ENCODE measurements at regions not wholly inside any gene's neighbourhood (a gene's known extent, or its start where the extent isn't known, plus 50 kb on each side); places are given as distances from the start of the nearest gene placed in this dataset.

DNA sequence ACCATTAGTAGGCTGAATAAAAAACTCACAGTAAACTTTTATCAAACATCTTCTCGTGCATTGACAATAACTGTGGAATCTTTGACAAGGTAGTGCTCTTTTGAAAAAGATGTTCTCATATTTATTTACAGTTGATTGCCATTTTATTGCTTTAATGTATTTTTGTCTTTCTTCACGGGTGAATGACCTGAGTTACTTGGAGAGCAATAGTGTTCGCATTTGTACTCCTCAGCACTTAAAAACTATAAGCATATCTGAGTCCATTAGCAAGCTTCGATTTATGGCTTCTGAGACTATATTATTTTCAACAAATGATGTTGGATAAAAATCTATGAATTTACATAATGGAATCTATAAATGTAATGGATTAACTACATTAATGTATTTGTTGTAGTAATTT lies 1012.3 kb downstream of the CDH9 start:
- H3K4me3 Mint-ChIP-seq (ENCODE audit: unreplicated experiment), result no peak overlapping the region
- no peak overlapping the region for H2AFZ ChIP-seq (ENCODE audit: low read depth, low read length)
- no peaks in the 10 kb centered on the region for H3K4me1 Mint-ChIP-seq (ENCODE audit: low read depth, unreplicated experiment)
- H4K20me1 ChIP-seq (ENCODE audit: insufficient read depth, low read length), result no peaks in the 10 kb centered on the region
- H3K4me3 ChIP-seq (ENCODE audit: insufficient read depth, low read depth, low read length), result no peak overlapping the region
- TF ChIP-seq CTCF (IDR thresholded peaks at IDR 0.05; ENCODE audit: insufficient read depth, low read depth, low read length) (no peak), EZH2 (IDR thresholded peaks at IDR 0.05; ENCODE audit: insufficient read depth, low read length) (no peak)
- DNase-seq (ENCODE audit: low read depth) (no peak), FAIRE-seq (no peak)
- H3K4me2 ChIP-seq (ENCODE audit: low read length), result no peak overlapping the region
- H3K36me3 ChIP-seq (ENCODE audit: insufficient read depth, low read length), result no peaks in the 10 kb centered on the region
- no peaks in the 10 kb centered on the region for H3K9me3 ChIP-seq (ENCODE audit: insufficient read depth, low read depth, low read length)
- no peaks in the 10 kb centered on the region for H3K27me3 Mint-ChIP-seq (ENCODE audit: low read depth, unreplicated experiment)
- no peak overlapping the region for H3K27ac Mint-ChIP-seq (ENCODE audit: unreplicated experiment)
- H3K4me1 ChIP-seq (ENCODE audit: insufficient read depth, low read length), result no peaks in the 10 kb centered on the region
- no peaks in the 10 kb centered on the region for H3K9me3 Mint-ChIP-seq (ENCODE audit: unreplicated experiment)
- H3K79me2 ChIP-seq (ENCODE audit: insufficient read depth, low read length), result no peaks in the 10 kb centered on the region
- H3K36me3 Mint-ChIP-seq (ENCODE audit: low read depth, unreplicated experiment), result no peaks in the 10 kb centered on the region
- no peaks in the 10 kb centered on the region for H3K27me3 ChIP-seq (ENCODE audit: insufficient read depth, low read length)
- H3K9ac ChIP-seq (ENCODE audit: low read length), result no peak overlapping the region
- no peak overlapping the region for H3K27ac ChIP-seq (ENCODE audit: low read depth, low read length)

DNA sequence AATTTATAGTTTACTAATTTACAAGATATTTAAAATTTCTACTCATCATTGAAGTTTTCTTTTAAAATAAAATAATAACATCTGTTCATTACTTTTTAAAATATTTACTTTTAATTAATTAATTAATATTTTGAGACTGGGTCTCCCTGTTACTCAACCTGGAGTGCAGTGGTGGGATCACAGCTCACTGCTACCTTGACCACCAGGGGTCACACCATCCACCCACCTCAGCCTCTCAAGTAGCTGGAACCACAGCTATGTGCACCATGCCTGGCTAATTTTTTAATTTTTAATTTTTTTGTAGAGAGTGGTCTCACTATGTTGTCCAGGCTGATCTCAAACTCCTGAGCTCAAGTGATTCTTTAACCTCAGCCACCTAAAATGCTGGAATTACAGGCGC lies 1013.6 kb downstream of the CDH9 start:
- Histone ChIP-seq H2AFZ (ENCODE audit: low read depth, low read length) (no peak overlapping the region), H3K79me2 (ENCODE audit: insufficient read depth, low read length) (no peaks in the 10 kb centered on the region), H3K9me3 (ENCODE audit: insufficient read depth, low read depth, low read length) (no peaks in the 10 kb centered on the region), H3K4me2 (ENCODE audit: low read length) (no peak overlapping the region), H4K20me1 (ENCODE audit: insufficient read depth, low read length) (no peaks in the 10 kb centered on the region), H3K4me3 (ENCODE audit: insufficient read depth, low read depth, low read length) (no peak overlapping the region), H3K27ac (ENCODE audit: low read depth, low read length) (no peak overlapping the region), H3K36me3 (ENCODE audit: insufficient read depth, low read length) (no peaks in the 10 kb centered on the region), H3K9ac (ENCODE audit: low read length) (no peak overlapping the region), H3K4me1 (ENCODE audit: insufficient read depth, low read length) (no peaks in the 10 kb centered on the region), H3K27me3 (ENCODE audit: insufficient read depth, low read length) (no peaks in the 10 kb centered on the region)
- no peak overlapping the region for H3K27ac Mint-ChIP-seq (ENCODE audit: unreplicated experiment)
- TF ChIP-seq CTCF (IDR thresholded peaks at IDR 0.05; ENCODE audit: insufficient read depth, low read depth, low read length), result no peak
- no peak for TF ChIP-seq EZH2 (IDR thresholded peaks at IDR 0.05; ENCODE audit: insufficient read depth, low read length)
- H3K27me3 Mint-ChIP-seq (ENCODE audit: low read depth, unreplicated experiment), result no peaks in the 10 kb centered on the region
- no peaks in the 10 kb centered on the region for H3K4me1 Mint-ChIP-seq (ENCODE audit: low read depth, unreplicated experiment)
- no peaks in the 10 kb centered on the region for H3K9me3 Mint-ChIP-seq (ENCODE audit: unreplicated experiment)
- DNase-seq (ENCODE audit: low read depth) (no peak), FAIRE-seq (no peak)
- H3K4me3 Mint-ChIP-seq (ENCODE audit: unreplicated experiment), result no peak overlapping the region
- no peaks in the 10 kb centered on the region for H3K36me3 Mint-ChIP-seq (ENCODE audit: low read depth, unreplicated experiment)

DNA sequence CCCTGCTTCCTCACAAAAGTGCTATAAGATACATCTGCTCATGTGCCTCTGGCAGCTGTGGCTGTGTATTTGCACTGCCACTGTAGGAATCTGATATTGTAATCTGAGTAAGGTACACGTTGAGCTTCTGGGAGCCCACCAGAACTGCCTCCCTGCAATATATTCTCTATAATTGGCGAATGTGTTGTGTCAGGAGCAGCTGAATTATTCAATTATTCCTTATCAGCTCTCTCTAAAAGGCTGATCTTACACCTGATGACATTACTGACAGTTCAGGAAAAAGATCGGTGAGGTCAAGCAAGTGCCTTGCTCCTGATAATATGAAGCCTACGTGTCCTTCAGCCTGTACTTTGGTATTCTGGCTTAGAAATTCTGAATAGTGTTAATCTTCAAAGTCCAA lies 1015.0 kb downstream of the CDH9 start:
- Histone ChIP-seq H3K36me3 (ENCODE audit: insufficient read depth, low read length) (no peaks in the 10 kb centered on the region), H4K20me1 (ENCODE audit: insufficient read depth, low read length) (no peaks in the 10 kb centered on the region), H3K27ac (ENCODE audit: low read depth, low read length) (no peak overlapping the region), H3K4me1 (ENCODE audit: insufficient read depth, low read length) (no peaks in the 10 kb centered on the region), H3K9ac (ENCODE audit: low read length) (no peak overlapping the region), H3K4me3 (ENCODE audit: insufficient read depth, low read depth, low read length) (no peak overlapping the region), H3K9me3 (ENCODE audit: insufficient read depth, low read depth, low read length) (no peaks in the 10 kb centered on the region), H3K27me3 (ENCODE audit: insufficient read depth, low read length) (no peaks in the 10 kb centered on the region), H2AFZ (ENCODE audit: low read depth, low read length) (no peak overlapping the region), H3K4me2 (ENCODE audit: low read length) (no peak overlapping the region), H3K79me2 (ENCODE audit: insufficient read depth, low read length) (no peaks in the 10 kb centered on the region)
- no peak for DNase-seq (ENCODE audit: low read depth)
- Mint-ChIP-seq H3K4me1 (ENCODE audit: low read depth, unreplicated experiment) (no peaks in the 10 kb centered on the region), H3K36me3 (ENCODE audit: low read depth, unreplicated experiment) (no peaks in the 10 kb centered on the region), H3K9me3 (ENCODE audit: unreplicated experiment) (no peaks in the 10 kb centered on the region), H3K4me3 (ENCODE audit: unreplicated experiment) (no peak overlapping the region), H3K27ac (ENCODE audit: unreplicated experiment) (no peak overlapping the region), H3K27me3 (ENCODE audit: low read depth, unreplicated experiment) (no peaks in the 10 kb centered on the region)
- TF ChIP-seq EZH2 (IDR thresholded peaks at IDR 0.05; ENCODE audit: insufficient read depth, low read length), result no peak
- TF ChIP-seq CTCF (IDR thresholded peaks at IDR 0.05; ENCODE audit: insufficient read depth, low read depth, low read length), result no peak
- no peak for FAIRE-seq

All from astrocyte (in vitro differentiated cells and primary cell).